ENCODE measurements at regions not wholly inside any gene's neighbourhood (a gene's known extent, or its start where the extent isn't known, plus 50 kb on each side); places are given as distances from the start of the nearest gene placed in this dataset.

DNA sequence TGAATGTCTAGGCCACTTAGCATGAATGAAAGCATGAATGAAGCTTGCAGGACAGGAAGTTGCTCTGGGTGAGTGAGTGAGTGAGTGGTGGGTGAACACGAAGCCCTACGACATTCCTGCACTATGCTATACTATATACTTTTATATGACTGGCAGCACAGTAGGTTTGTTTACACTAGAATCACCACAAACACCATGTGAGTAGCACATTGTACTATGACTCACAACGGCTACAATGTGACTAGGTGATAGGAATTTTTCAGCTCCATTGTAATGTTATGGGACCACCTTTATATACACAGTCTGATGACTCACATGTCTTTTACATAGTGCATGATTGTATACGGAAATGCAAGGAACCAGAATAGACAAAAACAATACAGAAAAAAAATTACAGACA, 1480.2 kb downstream of the AACS start:
- no peak overlapping the region for H3K4me3 ChIP-seq
- H3K27me3 ChIP-seq (replicated peaks; ENCODE audit: insufficient read depth) = no peaks in the 10 kb centered on the region
- no peaks in the 10 kb centered on the region for H3K36me3 ChIP-seq
- 26% methylated on average over 4 of the region's 4 CpGs for WGBS
- H3K9me3 ChIP-seq = no peaks in the 10 kb centered on the region
- TF ChIP-seq POLR2AphosphoS5 (IDR thresholded peaks at IDR 0.05) (no peak), POLR2A (IDR thresholded peaks at IDR 0.05) (no peak)
- H3K27ac ChIP-seq = no peak overlapping the region
- no peaks in the 10 kb centered on the region for H3K4me1 ChIP-seq (replicated peaks)
- DNase-seq (ENCODE audit: low spot score) = no peak
- intact Hi-C loops (cut with DNase I) = no loop called here

DNA sequence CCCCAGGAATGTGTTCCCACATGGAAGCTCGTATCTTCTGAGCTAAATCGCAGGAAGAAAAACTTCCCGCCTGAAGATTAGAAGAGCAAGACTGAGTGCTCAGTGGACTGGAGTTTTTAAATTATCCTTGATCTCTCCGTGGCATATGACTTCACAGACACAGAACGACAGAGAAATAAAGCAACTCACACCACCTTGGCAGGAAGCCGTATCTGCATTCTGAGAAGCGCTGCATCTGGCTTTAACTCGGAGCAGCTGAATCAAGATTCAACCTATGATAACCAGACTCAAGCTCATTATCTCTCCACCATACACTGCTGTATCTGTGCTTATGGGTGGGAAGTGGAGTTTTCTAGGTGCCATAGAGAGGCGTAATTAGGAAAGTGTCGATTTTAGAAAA, 1482.7 kb downstream of the AACS start:
- DNase-seq (ENCODE audit: low spot score) = no peak
- no peak for TF ChIP-seq POLR2AphosphoS5 (IDR thresholded peaks at IDR 0.05)
- TF ChIP-seq POLR2A (IDR thresholded peaks at IDR 0.05) = no peak
- TF ChIP-seq, protein P1, sequence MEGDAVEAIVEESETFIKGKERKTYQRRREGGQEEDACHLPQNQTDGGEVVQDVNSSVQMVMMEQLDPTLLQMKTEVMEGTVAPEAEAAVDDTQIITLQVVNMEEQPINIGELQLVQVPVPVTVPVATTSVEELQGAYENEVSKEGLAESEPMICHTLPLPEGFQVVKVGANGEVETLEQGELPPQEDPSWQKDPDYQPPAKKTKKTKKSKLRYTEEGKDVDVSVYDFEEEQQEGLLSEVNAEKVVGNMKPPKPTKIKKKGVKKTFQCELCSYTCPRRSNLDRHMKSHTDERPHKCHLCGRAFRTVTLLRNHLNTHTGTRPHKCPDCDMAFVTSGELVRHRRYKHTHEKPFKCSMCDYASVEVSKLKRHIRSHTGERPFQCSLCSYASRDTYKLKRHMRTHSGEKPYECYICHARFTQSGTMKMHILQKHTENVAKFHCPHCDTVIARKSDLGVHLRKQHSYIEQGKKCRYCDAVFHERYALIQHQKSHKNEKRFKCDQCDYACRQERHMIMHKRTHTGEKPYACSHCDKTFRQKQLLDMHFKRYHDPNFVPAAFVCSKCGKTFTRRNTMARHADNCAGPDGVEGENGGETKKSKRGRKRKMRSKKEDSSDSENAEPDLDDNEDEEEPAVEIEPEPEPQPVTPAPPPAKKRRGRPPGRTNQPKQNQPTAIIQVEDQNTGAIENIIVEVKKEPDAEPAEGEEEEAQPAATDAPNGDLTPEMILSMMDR (IDR thresholded peaks at IDR 0.05) = no peak
- H3K4me1 ChIP-seq (replicated peaks) = no peaks in the 10 kb centered on the region
- H3K27ac ChIP-seq = no peak overlapping the region
- no peaks in the 10 kb centered on the region for H3K27me3 ChIP-seq (replicated peaks; ENCODE audit: insufficient read depth)
- no peaks in the 10 kb centered on the region for H3K36me3 ChIP-seq
- intact Hi-C loops (cut with DNase I) = no loop called here
- no peak overlapping the region for H3K4me3 ChIP-seq
- WGBS = 76% methylated on average over 10 of the region's 10 CpGs
- H3K9me3 ChIP-seq = no peaks in the 10 kb centered on the region

DNA sequence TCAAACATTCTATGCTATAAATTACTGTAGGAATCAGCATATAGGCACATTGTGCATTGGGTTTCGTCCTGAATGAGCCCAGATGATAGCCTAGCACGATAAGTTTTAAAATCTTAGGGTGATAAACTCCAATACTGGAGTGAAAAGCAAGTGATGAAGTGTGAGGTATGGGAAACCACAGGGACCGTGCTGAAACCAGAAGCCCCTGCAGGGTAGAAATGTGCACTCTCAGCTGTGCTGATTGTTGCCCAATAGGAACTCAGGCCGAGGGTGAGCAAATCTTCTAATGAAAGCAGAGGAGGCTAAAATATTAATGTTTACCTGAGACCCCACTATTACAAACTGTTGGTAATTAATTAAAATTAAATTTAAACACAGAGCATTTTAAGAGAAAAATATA, 1486.6 kb downstream of the AACS start:
- 65% methylated on average over 4 of the region's 4 CpGs for WGBS
- Histone ChIP-seq H3K4me3 (no peak overlapping the region), H3K4me1 (replicated peaks) (no peaks in the 10 kb centered on the region), H3K27ac (no peak overlapping the region), H3K27me3 (replicated peaks; ENCODE audit: insufficient read depth) (no peaks in the 10 kb centered on the region), H3K9me3 (no peaks in the 10 kb centered on the region), H3K36me3 (no peaks in the 10 kb centered on the region)
- DNase-seq (ENCODE audit: low spot score) = no peak
- TF ChIP-seq POLR2AphosphoS5 (IDR thresholded peaks at IDR 0.05) = no peak
- TF ChIP-seq, protein P1 (IDR thresholded peaks at IDR 0.05) = no peak
- no peak for TF ChIP-seq POLR2A (IDR thresholded peaks at IDR 0.05)
- intact Hi-C loops (cut with DNase I) = no loop called here

DNA sequence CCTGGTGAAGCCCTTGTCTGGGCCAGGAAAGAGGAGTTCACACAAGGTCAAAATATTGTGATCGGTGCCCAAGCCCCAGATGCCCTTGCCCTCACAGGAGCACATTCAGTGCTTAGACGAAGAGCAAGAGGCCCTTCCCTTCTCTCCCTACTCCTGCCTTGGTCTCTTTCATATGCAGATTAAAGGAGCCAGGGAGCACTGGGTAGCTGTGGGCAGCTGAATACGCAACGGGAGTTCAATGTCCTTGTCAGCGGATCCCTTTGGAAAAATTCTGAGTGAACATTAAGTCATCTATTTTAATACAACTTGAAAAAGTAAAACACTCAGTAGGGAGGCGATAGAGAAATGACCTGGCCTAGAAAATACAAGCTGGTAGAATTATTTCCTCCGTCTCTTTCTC, 1489.4 kb downstream of the AACS start:
- no peak for DNase-seq (ENCODE audit: low spot score)
- WGBS = 83% methylated on average over 7 of the region's 7 CpGs
- Histone ChIP-seq H3K9me3 (no peaks in the 10 kb centered on the region), H3K36me3 (no peaks in the 10 kb centered on the region), H3K27me3 (replicated peaks; ENCODE audit: insufficient read depth) (no peaks in the 10 kb centered on the region), H3K4me1 (replicated peaks) (no peaks in the 10 kb centered on the region), H3K27ac (no peak overlapping the region), H3K4me3 (no peak overlapping the region)
- intact Hi-C loops (cut with DNase I) = no loop called here
- TF ChIP-seq POLR2AphosphoS5 (IDR thresholded peaks at IDR 0.05) (no peak), POLR2A (IDR thresholded peaks at IDR 0.05) (no peak)
- TF ChIP-seq, protein P1 (IDR thresholded peaks at IDR 0.05) = no peak

DNA sequence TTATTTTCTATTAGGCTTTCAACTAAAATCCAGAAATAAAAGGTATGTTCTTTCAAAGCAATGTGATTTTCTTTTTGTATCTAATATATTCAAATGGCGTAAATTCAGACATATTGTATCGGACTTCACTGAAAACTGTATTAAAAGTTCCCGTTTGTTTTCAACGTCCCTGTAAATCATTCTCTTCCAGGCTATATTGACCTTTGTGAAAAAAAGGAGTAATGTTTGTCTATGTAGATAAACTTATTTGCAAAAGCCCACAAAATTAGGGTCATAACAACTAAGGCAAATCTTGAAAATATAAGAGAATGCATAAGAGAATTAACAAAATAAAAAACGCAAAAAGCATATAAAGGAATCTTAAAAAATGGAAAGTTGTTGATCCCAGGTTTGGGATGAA, 1492.4 kb downstream of the AACS start:
- 72% methylated on average over 5 of the region's 5 CpGs for WGBS
- Histone ChIP-seq H3K4me1 (replicated peaks) (no peaks in the 10 kb centered on the region), H3K27me3 (replicated peaks; ENCODE audit: insufficient read depth) (no peaks in the 10 kb centered on the region), H3K27ac (no peak overlapping the region), H3K4me3 (no peak overlapping the region), H3K36me3 (no peaks in the 10 kb centered on the region), H3K9me3 (no peaks in the 10 kb centered on the region)
- TF ChIP-seq POLR2AphosphoS5 (IDR thresholded peaks at IDR 0.05) (no peak), POLR2A (IDR thresholded peaks at IDR 0.05) (no peak)
- TF ChIP-seq, protein P1 (IDR thresholded peaks at IDR 0.05) = no peak
- intact Hi-C loops (cut with DNase I) = no loop called here
- DNase-seq (ENCODE audit: low spot score) = no peak

All from prostate gland (tissue), 2 donors.